Fibroblast of lung (primary cell): ENCODE measurements at regions not wholly inside any gene's neighbourhood (a gene's known extent, or its start where the extent isn't known, plus 50 kb on each side); places are given as distances from the start of the nearest gene placed in this dataset.

Experiments
- EZH2 ChIP-seq: IDR thresholded peaks from 2 replicates; pipeline ENCODE4 v1.5.1; 2012; ENCODE audit warnings: low read length, control low read depth, mild to moderate bottlenecking; ENCODE audit errors: missing control alignments
- TF ChIP-seq, protein P1 (sequence below), 2 donors: IDR thresholded peaks in 1 of 2; conservative IDR thresholded peaks in 1 of 2; 1 replicate in 1 of 2; 2 replicates in 1 of 2; pipeline ENCODE4 v1.5.1; 2011 to 2012; ENCODE audit warnings: low read length in 2 of 2, control low read depth in 1 of 2, inconsistent platforms in 1 of 2, low read depth in 1 of 2, mild to moderate bottlenecking in 1 of 2

DNA sequence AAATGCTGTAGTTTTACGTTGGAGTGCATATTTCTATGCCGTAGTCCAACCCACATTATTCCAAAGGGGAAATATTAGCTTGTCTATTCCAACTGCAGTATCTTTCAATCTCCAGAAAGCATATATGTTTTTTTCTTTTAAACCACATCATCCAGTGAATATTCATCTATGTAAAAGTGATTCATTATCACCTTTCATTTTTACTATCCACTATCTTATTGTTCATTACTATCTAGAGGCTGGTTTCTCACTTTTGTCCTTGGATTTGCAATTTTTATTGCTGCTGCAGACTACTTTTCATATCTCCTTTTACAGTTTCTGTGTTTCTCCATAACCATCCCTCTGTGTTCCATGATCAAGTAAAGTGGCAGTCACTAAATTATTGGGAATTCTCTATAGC lies 1097.2 kb upstream of the TENM4 start:
- TF ChIP-seq, protein P1, sequence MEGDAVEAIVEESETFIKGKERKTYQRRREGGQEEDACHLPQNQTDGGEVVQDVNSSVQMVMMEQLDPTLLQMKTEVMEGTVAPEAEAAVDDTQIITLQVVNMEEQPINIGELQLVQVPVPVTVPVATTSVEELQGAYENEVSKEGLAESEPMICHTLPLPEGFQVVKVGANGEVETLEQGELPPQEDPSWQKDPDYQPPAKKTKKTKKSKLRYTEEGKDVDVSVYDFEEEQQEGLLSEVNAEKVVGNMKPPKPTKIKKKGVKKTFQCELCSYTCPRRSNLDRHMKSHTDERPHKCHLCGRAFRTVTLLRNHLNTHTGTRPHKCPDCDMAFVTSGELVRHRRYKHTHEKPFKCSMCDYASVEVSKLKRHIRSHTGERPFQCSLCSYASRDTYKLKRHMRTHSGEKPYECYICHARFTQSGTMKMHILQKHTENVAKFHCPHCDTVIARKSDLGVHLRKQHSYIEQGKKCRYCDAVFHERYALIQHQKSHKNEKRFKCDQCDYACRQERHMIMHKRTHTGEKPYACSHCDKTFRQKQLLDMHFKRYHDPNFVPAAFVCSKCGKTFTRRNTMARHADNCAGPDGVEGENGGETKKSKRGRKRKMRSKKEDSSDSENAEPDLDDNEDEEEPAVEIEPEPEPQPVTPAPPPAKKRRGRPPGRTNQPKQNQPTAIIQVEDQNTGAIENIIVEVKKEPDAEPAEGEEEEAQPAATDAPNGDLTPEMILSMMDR (conservative IDR thresholded peaks at IDR 0.05 in 1 of 2, IDR thresholded peaks at IDR 0.05 in 1 of 2; ENCODE audit: low read depth in 1 of 2, low read length in 2 of 2) = no peak
- no peak for TF ChIP-seq EZH2
